ENCODE measurements at regions not wholly inside any gene's neighbourhood (a gene's known extent, or its start where the extent isn't known, plus 50 kb on each side); places are given as distances from the start of the nearest gene placed in this dataset.

- TF ChIP-seq CTCF (tag by site-specific recombination; IDR thresholded peaks at IDR 0.05) (no peak), YY1 (tag by site-specific recombination; IDR thresholded peaks at IDR 0.05) (no peak), BCL11A (tag by site-specific recombination; IDR thresholded peaks at IDR 0.05; ENCODE audit: low read depth) (no peak), ZNF544 (tag by site-specific recombination; IDR thresholded peaks at IDR 0.05) (no peak), PRDM1 (tag by site-specific recombination; IDR thresholded peaks at IDR 0.05) (no peak), REST (tag by site-specific recombination; IDR thresholded peaks at IDR 0.05) (no peak), ZNF2 (tag by site-specific recombination; IDR thresholded peaks at IDR 0.05) (no peak), ATF2 (tag by site-specific recombination; IDR thresholded peaks at IDR 0.05; ENCODE audit: low read depth) (no peak)
Observed at GRCh38 chr16:72295914-72296313, 124.0 kb upstream of the PMFBP1 start.
